Activated CD4-positive, alpha-beta T cell treated with anti-CD3 and anti-CD28 coated beads, Interleukin-2, amount 50 U/mL, for 16 hours (primary cell): ENCODE measurements at regions not wholly inside any gene's neighbourhood (a gene's known extent, or its start where the extent isn't known, plus 50 kb on each side); places are given as distances from the start of the nearest gene placed in this dataset.

ENCODE experiments used
- DNase-seq: peaks from one replicate; pipeline ENCODE4 v3.0.0-alpha.2; 2020

DNA sequence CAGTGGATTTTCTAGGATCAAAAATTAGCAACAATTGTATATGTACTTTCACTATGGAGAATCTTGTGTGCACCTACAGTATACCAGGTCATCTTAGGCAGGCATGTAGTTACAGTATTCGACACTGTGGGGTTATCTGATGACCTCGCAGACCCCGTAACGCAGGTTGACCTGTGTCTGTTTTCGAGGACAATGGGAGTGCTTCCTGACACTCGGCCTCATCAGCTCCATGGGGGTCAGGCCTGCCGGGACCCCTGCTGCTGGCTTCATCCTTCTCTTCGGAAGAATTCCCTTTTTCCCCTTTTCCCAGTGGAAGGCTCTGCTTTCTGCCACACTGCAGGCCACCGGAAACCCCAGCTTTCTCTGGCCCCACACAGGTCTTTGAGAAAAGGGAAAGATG lies 102.8 kb upstream of the TMEM18 start:
- no peak for DNase-seq

DNA sequence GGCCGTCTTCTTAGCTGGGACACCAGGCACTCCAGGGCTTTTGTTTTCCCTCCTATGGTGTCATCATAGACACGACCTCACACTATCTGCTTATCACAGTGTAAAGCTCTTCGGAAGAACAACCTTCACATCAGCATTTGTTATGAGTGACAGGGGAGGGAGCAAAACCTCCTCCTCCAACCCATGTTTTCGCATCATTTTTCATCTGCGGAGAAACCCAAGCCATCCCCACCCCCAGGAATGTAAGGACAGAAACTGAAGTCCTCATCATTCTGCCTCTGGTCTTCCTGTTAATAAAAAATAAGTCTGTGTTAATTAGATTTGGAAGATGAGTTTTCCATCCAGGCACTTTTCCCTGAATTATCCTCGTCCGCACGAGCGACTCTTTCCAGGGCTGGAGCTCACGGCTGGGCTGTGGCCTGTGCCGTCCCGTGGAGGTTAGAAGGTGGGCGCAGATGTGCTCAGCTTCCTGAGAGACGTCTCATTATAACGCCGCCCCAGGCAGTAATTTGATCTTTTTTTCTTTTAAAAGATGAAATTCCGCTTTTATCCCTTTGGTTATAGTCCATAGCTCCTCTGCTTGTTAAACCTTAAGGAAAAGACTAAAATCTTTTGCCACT lies 101.6 kb upstream of the TMEM18 start:
- no peak for DNase-seq

GRCh38 chr2:777546-777945 lies 100.3 kb upstream of the TMEM18 start:
- no peak for DNase-seq

GRCh38 chr2:777051-777450 lies 99.8 kb upstream of the TMEM18 start:
- no peak for DNase-seq

DNA sequence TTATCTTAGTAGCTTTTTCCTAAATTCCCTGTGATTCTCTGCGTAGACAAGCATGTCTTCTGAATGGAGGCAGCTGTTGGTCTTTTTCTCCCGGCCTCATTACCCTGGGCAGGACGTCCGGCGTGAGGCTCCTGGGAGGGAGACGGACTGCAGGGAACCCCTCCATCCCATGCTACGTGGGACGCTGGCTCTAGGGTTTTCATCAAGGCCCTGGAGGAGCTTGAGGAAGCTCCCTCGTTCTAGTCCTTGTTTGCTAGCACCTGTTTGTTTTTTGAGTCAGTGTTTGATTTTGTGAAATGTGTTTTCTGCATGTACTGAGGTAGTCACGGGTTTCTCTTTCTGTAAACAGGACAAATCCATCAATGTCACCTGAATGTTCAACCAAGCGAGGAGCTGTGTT lies 99.3 kb upstream of the TMEM18 start:
- no peak for DNase-seq

DNA sequence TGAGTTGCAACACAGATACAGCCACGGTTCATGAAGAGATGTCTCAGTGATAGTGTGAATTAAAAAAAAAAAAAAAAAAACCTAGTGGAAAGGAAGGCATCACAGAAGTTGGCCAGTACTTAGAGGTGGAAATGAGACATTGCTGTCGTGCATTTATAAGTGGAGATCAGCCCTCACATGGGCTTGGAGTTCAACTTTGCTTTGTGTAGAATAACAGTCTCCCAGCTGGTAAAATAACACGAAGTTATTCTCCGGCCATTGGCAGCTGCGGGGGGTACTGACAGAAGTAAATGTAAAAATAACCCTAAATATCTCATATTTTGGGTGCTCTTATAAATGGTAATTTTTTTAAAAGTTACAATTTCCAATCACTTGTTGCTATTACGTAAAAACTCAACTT lies 98.8 kb upstream of the TMEM18 start:
- DNase-seq, result no peak

DNA sequence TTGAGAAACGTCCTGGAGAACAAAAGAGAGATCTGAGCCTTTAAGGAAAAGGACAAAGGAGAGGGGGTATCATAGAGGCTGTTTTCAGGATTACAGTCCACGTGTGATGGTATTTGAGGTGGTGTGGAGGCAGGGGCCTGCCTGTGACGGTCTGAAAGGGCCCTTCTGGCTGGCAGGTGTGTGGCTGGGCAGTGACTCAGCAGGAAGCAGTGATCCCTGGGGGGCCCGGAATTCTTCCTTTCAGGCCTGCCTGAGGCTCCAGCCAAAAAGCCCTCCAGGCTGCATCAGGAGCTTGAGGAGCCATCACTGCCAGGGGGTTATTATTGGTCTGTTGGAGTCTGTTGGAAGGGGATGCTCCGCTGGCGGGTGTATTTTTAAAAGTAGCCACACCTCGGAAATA lies 97.2 kb upstream of the TMEM18 start:
- no peak for DNase-seq

GRCh38 chr2:773256-774160 lies 96.3 kb upstream of the TMEM18 start:
- no peak for DNase-seq

DNA sequence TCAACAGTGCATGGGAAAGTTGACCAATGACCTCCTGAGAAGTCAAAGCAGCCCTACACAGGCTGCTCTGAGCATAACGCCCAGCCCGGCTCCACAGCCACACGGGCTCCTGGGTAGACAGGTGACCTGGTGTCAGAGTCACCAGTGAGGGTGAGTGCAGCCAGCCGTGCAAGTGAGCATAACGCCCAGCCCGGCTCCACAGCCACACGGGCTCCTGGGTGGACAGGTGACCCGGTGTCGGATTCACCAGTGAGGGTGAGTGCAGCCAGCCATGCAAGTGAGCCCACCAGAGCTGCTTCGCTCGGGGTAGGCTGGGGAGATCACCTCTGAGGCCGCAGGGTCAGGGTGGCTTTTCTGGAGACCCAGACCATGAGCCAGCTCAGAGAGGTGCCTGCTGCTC lies 94.3 kb upstream of the TMEM18 start:
- DNase-seq, result no peak

- no peak for DNase-seq
Observed at GRCh38 chr2:770776-771175, 93.6 kb upstream of the TMEM18 start.

DNA sequence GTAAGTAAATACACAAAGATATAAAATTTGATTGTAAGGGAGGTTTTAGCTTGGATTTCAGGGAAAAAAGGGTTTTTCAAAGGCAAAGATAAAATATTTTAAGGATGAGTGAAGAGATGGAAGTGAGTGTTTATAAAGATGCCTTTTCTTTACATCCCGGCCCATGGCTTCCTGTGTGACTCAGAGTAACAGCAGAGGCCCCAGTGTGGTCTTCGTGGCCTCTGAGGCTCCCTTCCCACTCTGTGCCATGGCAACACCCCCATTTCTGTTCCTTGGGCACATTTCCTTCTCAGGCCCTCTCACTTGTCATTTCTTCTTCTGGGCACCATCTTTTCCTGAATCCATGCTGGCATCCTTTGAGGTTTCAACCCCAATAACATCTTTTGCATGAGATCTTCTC lies 92.6 kb upstream of the TMEM18 start:
- DNase-seq, result peak; percentile 5

- no peak for DNase-seq
Observed at GRCh38 chr2:768451-768850, 91.2 kb upstream of the TMEM18 start.

- no peak for DNase-seq
Observed at GRCh38 chr2:767944-768343, 90.7 kb upstream of the TMEM18 start.

GRCh38 chr2:767440-767839 lies 90.2 kb upstream of the TMEM18 start:
- peak; percentile 18 for DNase-seq

- no peak for DNase-seq
Observed at GRCh38 chr2:766255-766654, 89.0 kb upstream of the TMEM18 start.

DNA sequence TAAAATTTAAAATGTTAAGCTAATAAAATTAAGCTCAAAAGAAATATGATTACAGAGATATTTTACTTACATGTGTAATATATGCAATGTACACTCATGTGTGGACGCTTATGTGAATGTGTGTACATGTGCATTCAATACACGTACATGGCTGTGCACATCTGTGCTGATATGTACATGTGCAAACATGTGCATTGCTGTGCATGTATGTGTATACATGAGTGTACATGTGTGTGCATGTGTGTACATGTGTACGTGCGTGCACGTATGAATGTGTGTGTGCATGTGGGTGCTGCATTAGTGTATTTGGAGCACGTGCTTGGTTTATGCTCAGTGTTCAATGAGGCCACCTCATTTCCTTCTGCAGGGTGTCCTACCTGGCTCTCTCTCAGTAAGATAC lies 88.2 kb upstream of the TMEM18 start:
- no peak for DNase-seq

DNA sequence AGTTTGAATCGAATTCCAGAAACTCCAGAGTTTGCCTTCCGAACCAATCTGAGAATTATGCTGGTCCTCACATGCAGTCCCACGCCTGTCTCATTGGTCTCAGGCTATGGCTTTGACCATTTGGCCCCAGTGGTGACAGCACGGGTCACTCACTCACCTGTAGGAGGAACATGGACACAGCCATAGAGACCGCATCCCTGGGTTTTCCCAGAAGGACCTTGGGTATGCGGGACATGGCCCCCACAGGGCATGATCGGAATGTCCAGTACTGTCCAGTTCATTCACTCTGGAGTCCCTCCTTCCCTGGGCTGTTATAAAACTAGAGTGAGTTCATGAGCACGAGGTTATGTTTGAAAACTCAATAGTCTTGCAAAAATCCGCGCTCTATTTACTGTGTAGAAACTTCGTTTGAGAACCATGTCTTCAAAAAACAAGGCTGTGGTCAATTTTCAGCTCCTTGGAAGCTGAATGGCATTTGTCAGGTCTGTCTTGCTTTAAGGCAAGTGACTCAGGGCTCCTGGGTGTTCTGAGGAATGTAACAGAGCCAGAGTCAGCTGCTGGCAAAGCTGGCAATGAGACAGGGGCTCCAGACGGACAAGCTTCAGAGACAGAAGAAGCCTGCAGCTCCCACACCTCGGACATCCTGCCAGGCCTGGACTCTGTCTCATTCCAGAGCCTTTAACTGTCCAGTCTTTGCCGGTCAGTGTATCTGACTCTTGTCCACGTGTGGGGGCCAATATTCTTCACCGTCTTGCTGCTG lies 86.7 kb upstream of the TMEM18 start:
- no peak for DNase-seq

- DNase-seq, result no peak
Observed at GRCh38 chr2:762646-763045, 85.4 kb upstream of the TMEM18 start.

DNA sequence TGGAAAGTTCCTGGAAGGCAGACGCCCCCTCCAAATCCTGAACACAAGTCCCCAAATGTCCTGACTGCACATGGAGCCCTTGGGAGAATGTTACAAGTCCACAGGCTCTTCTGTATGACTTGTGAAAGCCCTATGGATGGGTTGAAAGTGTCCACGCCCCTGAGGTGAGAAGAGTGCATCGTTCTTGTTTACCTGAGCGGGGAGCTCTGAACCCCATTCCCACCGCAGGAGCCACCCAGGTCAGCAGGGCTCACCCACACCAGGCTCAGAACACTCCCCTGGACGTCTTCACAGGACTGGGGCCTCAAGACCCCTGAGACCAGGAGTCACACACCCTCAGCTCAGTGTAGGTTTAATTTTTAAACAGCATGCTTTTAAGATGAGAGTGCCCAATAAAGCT lies 84.2 kb upstream of the TMEM18 start:
- no peak for DNase-seq

DNA sequence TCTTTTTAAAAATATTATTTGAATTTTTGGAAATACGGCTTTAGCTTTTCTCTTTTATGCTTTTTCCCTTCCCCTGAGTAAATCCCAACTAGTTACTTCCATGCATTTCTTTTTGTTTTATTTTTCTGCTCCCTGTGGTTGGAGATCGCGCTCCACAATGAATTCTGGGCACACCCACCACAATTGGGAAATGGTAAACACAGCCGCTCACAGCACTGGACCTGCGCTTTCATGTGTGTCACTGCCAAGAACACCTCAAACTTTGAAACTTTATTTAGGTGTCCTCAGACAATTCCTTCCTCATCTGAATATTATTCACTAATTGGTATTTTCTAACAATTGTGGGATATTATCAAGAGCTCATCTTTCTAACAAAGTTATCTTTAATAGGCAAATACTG lies 82.8 kb upstream of the TMEM18 start:
- DNase-seq, result no peak

GRCh38 chr2:758073-758820 lies 81.0 kb upstream of the TMEM18 start:
- DNase-seq, result no peak

GRCh38 chr2:753123-753522 lies 75.9 kb upstream of the TMEM18 start:
- DNase-seq, result no peak

- DNase-seq, result no peak
Observed at GRCh38 chr2:751474-751873, 74.3 kb upstream of the TMEM18 start.
